ENCODE measurements at regions not wholly inside any gene's neighbourhood (a gene's known extent, or its start where the extent isn't known, plus 50 kb on each side); places are given as distances from the start of the nearest gene placed in this dataset.

DNA sequence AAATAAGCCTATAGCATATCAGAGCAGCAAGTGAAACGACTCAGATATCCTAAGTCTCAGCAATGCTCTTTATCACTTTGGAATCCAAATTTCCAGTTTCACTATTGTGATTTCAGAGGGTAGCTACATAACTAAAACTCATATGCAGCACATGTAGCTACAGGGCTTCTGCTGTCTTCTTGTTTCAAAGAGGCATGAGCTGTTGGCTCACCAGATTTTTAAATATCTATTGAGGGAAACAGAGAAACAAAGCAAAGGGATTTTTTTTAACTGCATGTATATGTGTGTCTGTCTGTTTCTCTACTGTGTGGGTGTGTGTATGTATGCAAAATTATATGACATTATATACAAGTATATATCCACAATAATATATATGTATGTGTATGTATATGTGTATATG is 258.4 kb downstream of the HDGFL1 start:
- TF ChIP-seq, protein P1, sequence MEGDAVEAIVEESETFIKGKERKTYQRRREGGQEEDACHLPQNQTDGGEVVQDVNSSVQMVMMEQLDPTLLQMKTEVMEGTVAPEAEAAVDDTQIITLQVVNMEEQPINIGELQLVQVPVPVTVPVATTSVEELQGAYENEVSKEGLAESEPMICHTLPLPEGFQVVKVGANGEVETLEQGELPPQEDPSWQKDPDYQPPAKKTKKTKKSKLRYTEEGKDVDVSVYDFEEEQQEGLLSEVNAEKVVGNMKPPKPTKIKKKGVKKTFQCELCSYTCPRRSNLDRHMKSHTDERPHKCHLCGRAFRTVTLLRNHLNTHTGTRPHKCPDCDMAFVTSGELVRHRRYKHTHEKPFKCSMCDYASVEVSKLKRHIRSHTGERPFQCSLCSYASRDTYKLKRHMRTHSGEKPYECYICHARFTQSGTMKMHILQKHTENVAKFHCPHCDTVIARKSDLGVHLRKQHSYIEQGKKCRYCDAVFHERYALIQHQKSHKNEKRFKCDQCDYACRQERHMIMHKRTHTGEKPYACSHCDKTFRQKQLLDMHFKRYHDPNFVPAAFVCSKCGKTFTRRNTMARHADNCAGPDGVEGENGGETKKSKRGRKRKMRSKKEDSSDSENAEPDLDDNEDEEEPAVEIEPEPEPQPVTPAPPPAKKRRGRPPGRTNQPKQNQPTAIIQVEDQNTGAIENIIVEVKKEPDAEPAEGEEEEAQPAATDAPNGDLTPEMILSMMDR (IDR thresholded peaks at IDR 0.05) = no peak
- TF ChIP-seq POLR2A (IDR thresholded peaks at IDR 0.05) (no peak), EP300 (IDR thresholded peaks at IDR 0.05) (no peak), POLR2AphosphoS5 (IDR thresholded peaks at IDR 0.05) (no peak)

Data from stomach (tissue), 4 donors.